GM21825 (cell line): ENCODE measurements at regions not wholly inside any gene's neighbourhood (a gene's known extent, or its start where the extent isn't known, plus 50 kb on each side); places are given as distances from the start of the nearest gene placed in this dataset.
"Not testable (repeated sequence)": the region's sequence is repeated elsewhere in the genome, so short reads cannot be mapped to it uniquely, and the experiment has no call there.

Experiments
- ATAC-seq: cut with Tn5 transposase; IDR thresholded peaks from one replicate; pipeline ENCODE4 v1.9.1; 2021; ENCODE audit warnings: mild to moderate bottlenecking, moderate library complexity; ENCODE audit not compliant: unreplicated experiment

DNA sequence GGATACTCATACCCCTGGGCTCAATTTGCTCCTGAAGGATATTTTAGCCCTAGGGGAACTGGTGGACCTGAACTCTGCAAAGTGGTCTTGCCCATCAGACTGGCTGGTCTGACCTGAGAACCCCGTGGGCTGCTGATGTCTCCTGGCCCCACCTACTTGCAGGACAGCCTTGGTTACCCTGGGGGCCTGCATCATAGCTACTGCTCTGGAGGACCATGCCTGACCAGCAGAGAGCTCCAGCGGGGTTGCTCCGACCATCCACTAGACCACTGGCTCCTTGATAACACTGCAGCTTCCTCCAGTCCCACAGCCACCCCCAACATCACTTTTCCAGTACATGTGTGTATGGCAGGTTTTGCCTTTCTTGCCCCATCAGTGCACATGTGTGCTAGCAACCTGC lies 331.6 kb upstream of the BRINP3 start:
- no peak for ATAC-seq

DNA sequence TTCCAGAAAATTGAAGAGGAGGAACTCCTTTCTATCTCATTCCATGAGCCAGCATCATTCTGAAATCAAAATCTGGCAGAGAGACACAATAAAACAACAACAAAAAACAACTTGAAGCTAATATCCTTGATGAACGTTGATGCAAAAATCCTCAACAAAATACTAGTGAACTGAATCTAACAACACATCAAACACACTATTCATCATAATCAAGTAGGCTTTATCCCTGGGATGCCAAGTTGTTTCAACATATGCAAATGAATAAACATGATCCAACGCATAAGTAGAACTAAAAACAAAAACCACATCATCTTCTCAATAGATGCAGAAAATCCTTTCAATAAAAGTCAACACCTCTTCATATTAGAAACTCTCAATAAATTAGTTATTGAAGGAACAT lies 335.3 kb upstream of the BRINP3 start:
- ATAC-seq = no peak

DNA sequence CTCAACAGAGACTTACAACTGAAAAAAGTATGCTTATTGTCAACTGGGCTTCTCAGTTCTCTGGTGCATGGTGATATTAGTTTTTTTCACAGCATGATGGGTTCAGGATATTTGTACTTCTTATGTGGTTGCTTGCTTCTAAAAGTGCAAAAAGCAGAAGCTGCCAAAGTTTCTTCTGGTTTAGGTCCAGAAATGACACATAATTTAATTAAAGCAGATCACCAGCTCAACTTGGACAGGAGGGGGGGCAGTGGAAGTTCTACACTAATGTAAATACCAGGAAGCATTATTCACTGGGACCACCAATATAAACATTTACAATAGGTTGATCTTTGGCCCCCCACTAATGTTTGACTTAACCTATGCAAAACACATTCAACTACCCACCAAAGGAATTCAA lies 354.8 kb upstream of the BRINP3 start:
- ATAC-seq = no peak

DNA sequence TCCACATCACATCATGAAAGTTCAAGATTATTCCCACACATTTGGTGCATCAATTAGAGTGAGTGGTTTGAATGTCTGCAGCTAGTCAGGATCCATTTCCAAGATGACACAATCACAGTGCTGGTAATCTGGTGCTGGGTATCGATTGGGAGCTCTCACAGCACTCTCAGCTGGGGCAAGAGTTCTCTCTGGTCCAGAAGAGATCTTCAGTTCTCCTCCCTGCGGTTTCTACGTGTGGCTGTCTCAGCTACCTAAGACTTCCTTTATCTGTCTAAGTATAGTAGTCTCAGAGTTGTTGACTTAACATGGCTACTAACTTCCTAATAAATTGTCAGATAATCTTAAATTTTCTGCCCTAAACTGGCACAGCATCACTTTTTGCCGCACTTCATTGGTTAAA lies 358.0 kb upstream of the BRINP3 start:
- no peak for ATAC-seq

DNA sequence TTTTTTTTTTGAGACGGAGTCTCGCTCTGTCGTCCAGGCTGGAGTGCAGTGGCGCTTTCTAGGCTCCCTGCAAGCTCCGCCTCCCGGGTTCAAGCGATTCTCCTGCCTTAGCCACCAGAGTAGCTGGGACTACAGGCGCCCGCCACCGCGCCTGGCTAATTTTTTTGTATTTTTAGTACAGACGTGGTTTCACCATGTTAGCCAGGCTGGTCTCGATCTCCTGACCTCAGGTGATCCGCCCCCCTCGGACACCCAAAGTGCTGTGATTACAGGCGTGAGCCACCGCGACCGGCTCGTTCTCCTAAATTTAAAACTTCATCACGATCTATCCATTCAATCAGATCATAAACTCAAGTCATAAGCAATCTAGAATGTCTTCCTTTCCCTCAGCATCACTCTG lies 359.5 kb upstream of the BRINP3 start:
- not testable (repeated sequence) for ATAC-seq

DNA sequence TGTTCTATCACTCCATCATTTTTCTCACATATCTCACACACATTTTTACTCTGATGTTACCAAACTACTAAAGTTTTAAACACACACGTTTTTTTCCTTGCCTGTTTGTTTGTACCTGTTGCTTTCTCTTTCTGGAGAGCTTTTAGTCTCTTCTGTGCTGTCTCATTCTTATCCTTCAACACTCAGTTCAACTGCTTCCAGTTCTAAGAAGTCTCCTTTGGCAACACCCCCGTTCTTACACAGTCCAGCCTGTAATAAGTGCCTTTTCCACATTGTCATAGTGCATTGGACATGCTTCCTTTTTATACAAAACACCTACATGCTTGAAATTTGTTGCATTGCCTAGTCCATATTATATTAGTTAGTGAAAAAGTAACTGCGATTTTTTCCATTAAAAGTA lies 360.2 kb upstream of the BRINP3 start:
- ATAC-seq = no peak

DNA sequence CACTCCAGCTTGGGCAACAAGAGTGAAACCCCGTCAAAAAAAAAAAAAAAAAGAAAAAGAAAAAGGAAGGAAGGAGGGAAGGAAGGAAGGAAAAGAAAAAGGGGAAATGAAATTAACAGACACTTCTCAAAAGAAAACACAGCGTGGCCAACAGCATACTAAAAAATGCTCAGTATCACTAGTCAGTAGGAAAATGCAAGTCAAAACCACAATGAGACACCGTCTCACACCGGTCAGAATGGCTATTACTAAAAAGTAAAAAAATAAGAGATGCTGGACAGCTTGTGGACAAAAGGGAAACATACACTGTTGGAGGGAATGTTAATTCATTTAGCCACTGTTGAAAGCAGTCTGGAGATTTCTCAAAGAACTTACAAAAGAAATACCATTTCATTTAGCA lies 369.5 kb upstream of the BRINP3 start:
- ATAC-seq = no peak

DNA sequence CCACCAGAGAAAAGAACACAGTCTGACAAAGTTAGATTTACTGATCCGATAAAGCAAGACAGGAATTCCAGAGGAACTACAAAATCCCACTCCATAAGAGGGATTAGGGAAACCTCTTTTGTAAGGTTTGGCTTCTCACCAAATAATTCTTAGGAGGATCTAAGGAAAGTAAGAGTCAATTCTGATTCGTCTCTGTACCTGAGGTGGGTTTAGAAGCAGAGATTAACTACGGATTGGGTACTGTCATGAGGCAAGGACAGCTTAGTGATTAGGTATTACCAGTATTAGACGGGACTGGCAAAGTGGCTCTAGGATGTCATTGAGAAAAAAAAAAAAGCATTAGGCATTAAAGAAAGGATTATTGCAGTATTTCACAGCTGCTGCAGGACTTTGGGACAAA lies 371.7 kb upstream of the BRINP3 start:
- ATAC-seq = no peak

DNA sequence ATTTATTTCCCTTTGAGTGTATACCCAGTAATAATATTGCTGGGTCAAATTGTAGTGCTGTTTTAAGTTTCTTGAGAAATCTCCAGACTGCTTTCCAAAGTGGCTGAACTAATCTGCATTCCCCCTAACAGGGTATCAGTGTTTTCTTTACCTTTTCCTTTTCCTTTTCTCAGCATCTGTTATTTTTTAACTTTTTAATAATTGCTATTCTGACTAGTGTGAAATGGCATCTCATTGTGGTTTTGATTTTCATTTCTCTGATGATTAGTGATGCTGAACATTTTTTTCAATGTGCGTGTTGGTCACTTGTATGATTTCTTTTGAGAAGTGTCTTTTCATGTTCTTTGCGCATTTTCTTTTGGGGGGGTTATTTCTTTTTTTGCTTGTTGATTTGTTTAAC lies 374.9 kb upstream of the BRINP3 start:
- no peak for ATAC-seq

DNA sequence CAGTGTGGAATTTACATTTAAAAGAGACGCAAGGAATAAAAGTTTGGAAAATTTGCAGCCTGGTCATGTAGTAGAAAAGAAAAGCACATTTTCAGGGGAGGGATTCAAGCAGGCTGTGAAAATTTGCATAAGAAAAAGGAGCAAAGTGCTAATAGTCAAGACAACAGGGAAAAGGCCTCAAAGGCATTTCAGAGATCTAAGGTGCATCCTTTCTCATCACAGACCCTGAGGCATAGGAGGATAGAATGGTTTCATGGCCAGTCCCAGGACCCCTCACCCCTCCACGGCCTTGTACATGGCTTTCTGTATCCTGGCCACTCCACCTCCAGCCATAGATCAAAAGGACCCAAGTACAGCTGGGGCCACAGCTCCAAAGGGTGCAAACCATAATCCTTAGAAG lies 380.5 kb upstream of the BRINP3 start:
- no peak for ATAC-seq

DNA sequence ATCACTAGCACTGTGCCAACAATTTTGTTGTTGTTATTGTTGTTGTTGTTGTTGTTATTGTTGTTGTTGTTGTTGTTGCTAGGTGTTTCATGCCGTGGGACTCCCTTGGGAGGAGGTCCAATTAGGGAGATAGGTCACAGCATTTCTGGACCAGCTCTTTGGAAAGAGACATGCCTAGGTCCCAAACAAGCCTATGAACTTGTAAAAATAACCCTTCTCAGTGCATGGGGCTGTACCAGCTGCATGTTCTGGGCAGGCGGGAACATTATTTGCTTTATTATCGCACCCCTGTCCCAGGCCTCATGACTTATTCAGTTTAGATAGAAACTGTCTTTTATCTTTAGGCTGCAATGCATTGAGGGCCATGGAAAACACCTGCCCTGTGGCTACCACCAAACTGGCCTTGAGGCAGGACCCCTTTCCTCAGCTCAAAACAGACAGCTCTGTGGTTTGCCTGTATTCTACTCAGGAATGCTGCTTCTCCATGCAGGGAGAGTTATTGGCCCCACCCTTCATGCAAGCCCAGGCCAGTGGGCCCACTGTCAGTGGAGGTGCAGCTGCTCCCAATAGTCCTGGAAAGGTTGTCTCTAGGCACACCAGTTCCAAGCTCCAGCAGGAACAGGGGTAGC lies 386.5 kb upstream of the BRINP3 start:
- ATAC-seq = no peak

DNA sequence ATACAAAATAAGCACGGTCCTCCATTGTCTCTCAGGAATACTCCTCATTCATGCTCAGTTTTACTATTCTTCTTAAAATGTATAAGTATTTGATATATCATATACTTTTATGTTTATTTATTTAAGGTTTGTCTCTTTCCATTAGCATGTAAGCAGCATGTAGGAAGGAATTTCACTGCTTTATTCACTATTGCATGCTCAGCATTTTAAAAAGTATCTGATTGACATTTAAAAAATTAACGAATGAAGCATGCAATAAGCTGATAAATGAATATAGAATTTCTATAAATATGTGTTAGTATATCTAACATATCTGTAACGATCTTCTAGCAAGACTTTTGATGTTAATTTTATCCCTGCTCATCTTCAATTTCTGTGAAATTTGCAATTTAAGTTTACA lies 402.7 kb upstream of the BRINP3 start:
- ATAC-seq = no peak

DNA sequence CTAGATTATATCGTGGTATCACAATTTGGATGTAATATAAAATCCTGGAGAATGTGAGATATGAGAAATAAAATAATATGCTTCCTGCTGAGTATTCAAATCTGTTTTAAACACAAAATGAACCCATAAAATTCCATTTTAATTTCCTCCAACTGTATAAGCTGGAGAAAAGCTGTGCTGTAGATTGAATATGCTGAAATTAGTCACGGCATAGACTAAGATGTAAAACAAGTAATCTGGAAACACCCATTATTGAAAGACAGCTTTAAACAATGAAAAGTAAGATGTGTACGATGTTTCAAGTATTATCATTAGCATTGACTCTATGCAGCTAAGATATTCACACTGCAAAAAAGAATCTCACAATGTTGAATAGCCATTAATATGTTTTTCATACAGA lies 403.4 kb upstream of the BRINP3 start:
- ATAC-seq = no peak

DNA sequence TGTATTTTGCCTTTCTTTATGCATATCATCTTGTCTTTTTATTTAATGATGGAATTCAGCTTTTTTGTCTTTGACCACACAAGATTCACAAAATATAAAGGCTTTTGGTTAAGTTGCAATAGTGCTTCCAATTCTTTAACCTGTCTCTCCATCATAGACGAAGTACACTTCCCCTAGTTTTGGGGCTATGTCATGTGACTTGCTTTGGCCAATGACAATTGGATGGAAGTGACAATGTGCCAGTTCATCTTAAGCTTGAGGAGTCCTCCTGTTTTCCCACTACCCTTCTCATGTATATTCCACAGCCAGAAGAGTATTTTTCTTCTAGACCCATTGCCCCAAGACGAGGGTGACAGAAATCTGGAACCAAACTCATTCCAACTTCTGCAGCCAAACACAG lies 419.6 kb upstream of the BRINP3 start:
- ATAC-seq = no peak

DNA sequence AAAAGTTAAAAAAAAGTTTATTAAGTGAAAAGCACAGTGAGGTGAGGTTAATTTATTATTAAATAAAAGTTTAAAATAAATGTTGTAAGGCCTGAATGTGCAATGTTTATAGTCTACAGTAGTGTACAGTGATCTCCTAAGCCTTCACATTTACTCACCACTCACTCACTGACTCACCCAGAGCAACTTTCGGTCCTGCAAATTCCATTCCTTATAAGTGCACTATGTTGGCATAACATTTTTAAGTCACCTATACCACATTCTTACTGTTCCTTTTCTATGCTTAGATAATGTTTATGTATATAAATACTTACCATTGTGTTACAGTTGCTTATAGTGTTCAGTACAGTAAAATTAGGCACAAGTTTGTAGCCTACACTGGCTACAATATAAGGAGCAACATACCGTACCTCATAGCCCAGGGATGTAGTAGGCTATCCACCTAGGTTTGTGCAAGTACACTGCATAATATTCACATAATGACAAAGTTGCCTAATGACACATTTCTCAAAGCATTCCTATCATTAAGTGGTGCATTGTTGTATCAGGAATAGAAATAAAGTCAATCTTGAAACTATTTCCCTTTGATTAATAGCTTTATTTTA lies 426.5 kb upstream of the BRINP3 start:
- no peak for ATAC-seq

DNA sequence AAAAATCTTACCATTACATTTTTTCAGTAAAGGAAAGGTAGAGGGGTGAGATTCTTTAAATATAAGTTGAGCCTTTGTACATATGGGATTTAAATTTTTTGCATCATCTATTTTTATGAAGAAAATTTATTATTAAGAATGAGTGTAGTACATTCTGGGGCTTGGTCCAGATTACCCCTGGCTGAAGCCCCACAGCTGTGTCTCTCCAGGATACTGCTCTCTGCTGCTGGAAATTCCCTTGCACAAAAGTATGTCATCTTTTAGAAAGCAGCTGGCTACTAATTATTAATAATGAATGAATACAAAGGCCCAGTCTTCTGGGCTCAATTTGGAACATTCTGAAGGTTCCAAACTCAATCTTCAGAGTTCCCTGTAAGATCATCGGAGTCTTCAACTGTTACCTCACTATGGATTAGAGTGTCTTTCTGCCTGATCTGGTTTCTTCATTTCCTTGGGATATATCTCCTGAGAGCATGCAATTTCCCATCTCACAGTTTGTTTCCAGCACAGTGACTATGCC lies 428.6 kb upstream of the BRINP3 start:
- no peak for ATAC-seq

DNA sequence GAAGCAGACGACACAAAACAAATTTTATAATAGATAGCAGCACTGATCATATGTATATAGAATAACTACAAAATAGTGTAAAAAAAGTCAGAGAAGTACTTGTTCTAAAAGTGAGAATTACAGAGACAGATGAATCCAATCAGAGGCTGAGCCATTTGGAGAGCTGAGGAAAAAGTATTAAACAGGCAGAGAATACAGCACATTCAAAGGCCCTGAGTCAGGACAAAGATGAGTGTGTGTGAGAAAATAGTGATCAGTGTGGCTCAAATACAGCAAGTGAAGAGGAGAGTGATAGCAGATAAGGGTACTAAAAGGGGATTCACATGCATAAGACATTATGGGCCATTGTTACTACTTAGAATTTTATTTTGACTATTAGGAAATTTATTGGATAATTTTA lies 430.6 kb upstream of the BRINP3 start:
- no peak for ATAC-seq

DNA sequence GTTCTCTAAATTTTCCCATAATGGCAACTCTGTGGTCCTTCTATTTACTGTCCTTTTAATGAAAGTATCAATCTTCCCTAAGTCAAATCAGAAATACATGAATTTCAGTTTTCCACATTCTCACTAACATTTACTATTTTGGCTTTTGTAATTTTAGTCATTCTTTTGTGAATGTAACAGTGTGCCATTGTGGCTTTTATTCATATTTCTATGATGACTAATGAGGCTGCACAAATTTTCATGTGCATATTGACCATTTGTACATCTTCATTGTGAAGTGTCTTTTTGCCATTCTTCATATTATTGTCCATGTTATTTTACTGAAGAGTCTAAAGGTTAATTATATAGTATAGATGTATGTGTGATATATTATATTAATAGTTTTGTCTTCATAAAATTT lies 431.0 kb upstream of the BRINP3 start:
- ATAC-seq = no peak

DNA sequence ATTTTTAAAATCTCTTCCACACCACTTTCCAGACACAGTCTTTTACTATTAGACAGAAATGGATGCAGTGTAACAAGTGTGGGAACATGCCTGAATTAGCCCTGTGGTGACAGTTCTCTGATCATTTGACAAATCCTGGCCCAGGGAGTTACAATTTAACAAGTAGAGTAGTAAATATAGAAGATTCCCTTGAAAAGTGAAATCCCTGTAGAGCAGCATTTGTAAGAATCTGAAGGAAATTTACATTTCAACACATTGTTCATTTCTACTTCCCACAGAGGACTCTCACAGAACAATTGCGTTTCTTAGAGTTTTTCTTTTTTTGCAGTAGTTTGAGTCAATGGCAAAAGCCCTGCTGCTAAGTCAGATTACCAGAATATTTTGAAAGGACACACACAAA lies 458.3 kb upstream of the BRINP3 start:
- no peak for ATAC-seq

DNA sequence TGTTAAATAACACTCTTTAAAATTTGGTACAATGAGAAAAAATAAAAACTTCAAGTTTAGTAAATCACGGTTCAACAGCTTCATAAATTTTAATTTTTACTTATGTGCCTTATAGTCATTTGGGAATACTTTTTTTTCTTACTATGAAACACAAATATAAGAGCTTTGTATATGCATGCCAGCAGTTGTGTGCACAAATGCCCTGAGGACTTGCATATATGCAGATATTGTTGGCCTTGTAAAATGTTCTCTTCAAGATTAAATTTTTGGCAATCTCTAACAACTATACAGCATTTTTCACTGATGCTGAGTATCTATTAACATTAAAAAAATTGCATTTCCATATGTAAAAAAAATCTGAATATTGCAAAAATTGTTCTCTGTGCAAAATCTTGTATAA lies 458.7 kb upstream of the BRINP3 start:
- no peak for ATAC-seq

DNA sequence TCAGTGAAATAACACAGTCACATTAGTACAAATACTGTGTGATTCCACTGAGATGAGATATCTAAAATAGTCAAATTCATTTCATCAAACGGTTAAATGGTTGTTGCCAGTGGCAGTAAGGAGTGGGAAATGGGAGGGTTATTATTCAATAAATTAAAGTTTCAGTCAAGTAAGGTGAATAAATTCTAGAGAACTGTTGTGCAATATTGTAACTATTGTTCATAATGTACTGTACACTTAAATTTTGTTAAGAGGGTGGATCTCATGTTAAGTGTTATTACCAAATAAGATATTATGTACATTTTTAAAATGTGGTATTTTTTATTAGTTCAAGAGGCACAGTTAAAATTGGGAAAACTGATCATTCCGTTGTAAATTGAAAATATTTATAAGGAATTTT lies 463.3 kb upstream of the BRINP3 start:
- ATAC-seq = no peak

DNA sequence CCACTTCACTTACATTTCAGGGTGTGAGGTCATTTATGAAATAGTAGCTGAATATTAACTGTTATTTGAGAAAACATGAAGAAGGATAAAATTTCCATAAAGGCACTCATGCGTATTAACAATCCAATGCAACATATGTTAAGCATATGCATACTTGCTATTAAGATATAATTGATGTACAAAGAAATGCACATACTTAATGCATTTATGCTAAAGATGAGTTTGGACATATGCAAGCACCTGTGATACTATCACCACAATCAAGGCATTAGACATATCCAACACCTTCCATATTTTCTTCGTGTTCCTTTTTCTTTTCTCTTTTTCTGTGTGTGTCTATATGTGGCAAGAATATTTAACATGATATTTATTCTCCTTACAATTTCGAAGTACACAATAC lies 464.8 kb upstream of the BRINP3 start:
- no peak for ATAC-seq

DNA sequence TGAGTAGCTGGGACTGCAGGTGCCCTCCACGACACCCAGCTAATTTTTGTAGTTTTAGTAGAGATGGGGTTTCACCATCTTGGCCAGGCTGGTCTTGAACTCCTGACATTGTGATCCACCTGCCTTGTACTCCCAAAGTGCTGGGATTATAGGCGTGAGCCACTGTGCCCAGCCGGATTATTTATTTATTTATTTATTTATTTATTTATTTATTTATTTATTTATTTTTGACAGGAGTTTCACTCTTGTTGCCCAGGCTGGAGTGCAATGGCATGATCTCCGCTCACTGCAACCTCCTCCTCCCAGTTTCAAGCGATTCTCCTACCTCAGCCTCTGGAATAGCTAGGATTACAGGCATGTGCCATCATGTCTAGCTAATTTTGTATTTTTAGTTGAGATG lies 466.1 kb upstream of the BRINP3 start:
- not testable (repeated sequence) for ATAC-seq
